Hindlimb muscle (tissue), 1 donor: ENCODE measurements at regions not wholly inside any gene's neighbourhood (a gene's known extent, or its start where the extent isn't known, plus 50 kb on each side); places are given as distances from the start of the nearest gene placed in this dataset.

Experiments used
- DNase-seq: peaks from one replicate; pipeline ENCODE4 v3.0.0-alpha.2; 2013

DNA sequence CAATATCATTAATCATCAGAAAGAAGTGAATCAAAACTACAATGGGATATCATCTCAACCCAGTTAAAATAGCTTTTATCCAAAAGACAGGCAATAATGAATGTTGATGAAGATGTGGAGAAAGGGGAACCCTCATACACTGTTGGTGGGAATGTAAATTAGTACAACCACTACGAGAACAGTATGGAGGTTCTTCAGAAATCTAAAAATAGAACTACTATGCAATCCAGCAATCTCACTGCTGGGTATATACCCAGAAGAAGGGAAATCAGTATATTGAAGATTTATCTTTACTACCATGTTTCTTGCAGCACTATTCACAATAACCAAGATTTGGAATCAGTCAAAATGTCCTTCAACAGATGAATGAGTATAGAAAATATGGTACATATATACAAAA is 189.8 kb downstream of the HHIPL2 start:
- no peak for DNase-seq

DNA sequence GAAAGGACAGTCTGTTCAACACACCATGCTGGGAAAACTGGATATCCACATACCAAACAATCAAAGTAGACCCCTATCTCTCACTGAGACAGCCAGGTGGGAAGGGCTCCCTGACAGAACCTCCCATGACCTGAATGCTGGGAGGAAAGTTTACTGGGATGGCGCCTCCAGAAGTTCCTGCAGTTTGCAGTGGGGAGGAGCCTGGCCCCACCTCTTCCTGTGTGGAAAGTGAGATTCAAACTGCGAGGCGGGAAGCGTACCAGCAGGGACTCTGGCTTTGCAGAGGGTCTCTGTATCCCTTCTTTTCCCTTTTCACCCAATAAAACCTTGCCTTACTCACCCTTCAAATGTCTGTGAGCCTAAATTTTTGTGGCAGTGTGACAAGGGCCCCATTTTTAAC is 190.7 kb downstream of the HHIPL2 start:
- no peak for DNase-seq

DNA sequence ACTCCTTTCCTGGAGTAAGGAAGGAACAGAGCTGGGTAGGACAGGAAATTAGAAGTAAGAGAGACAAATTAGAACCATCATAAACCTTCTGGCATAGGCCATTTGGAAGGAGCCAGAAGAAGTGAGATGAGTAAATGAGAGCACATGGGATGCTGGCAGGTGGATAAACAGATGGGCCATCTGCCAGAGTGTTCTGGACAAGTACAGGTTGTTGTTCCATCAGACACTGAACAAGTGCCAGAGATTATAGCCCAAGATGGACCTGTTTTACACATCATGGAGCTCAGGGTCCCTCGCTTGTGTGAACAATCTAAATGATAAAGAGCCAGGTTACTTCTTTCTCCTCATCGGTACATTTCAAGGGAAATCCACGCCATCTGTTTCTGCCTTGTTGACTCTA is 200.3 kb downstream of the HHIPL2 start:
- DNase-seq = no peak

DNA sequence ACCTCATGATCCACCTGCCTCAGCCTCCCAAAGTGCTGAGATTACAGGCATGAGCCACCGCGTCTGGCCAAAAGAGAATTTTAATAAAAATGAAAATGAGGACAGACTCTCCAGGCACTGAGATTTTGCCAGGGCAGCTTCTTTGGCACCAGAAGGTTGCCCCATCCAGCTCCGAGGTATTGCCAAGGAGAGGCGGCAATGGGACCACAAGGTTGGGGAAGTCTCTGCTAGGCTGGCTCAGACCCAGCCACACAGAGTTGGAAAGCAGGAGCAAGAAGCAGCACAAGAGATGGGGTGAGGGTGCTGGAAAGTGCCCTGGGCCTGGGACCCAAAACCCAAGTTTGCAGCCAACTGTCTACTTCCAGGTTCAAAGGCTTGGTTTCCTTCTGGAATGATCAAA is 200.9 kb downstream of the HHIPL2 start:
- DNase-seq = no peak

DNA sequence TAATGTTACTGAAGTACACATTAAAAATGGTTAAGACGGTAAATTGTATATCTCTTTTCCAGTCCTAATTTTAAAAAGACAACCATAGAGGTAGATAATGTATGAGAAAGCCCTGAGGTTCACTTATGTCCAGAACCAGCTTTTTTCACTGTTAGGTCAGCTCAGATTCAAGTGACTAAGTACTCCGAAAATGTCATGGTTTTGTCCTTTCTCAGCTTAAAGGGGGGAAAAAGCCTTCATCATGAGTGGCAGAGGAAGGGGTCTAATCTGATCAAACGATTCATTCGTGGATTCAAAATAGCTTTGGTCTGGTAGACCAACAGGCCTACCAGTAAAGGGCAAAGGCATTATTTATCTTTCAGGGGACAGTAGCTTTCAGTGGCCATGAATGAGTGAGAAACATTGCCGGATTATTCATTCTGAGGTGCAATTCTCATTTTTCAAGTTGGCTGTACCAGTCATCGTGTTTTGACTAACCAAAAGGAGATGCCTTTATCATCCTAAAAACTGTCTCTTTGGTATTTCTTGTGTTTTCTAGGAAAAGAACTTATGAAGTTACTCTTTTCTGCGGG is 208.4 kb downstream of the HHIPL2 start:
- no peak for DNase-seq

DNA sequence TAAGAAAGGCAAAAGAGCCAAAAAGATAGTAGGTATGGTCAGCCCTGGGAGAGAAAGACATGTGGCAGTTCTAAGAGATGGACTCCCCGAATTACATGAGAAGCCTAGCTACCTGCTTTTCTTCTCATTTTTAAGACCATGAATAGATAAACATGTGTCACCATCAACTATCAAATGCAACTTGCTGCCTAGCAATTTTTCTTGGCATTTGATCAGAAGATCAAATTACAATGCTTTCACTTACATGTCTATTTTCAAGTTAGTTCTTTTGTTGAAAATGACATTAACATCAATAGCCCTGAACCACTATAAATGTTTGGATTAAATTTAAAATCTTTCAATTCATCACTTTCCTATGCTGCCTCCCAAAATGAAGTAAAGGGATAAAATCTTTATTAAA is 212.3 kb downstream of the HHIPL2 start:
- DNase-seq = no peak

DNA sequence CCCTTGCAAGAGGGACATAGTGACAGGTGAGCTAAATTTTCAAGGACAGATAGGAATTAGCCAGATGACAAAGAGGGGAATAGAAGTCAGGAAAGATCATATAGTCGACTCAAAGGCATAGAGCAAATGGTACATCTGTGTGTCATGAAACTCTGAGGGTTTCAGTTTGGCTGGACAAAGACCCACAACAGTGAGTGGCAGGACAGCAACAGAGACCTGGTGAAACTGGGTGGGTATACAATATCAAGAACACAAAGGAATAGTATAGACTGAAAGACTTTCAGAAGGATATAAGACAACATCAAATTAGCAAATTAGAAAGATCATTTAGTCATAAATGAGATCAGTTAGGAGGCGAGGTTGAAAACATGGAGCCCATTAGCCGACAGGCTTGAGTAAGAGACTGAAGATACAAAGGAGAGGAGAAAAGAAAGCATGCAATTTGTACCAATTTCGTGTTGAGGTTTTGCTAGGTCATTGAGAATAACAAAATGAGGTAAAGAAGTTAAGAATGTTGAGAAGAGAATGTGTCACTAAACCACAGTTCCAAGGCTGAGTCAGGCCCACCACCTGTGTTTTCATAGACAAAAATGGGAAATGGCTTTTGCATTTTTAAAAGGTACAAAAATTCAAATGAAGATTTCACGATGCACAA is 213.8 kb downstream of the HHIPL2 start:
- no peak for DNase-seq

DNA sequence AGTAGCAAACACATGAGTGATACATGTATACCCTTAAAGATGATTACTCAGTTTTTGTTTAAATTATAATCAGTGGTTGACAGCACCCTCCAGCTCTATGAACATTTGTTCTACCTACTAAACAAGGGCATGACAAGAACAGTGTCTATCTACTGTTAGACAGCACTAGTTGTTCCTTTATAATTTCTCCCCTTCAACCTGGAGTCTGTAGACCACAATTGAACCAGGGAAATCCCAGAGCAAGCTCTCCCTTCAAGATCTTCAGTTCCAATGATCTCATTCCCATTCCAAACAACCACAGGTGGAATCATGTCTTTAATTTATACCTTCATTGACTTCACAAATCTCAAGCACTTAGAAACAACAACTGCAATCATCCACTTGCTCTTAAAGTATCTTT is 216.1 kb downstream of the HHIPL2 start:
- no peak for DNase-seq

DNA sequence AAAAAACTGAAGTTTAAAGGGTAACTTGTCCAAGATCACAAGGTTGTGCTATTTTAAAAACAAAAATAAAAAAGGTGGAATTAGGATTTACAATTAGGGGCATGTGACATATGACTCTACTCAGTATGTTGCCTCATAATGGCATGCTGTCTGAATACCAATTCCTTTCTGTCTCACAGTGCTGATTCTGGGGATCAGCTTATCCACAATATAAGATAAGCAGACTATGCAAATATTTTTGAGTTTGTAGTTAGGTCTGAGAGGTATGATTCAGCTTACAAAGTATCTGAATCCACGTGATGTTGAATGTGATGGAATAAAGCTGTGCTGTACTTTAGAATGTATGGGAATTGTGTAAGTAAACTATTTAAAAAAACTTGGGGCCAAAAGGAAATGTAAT is 216.6 kb downstream of the HHIPL2 start:
- DNase-seq = no peak

DNA sequence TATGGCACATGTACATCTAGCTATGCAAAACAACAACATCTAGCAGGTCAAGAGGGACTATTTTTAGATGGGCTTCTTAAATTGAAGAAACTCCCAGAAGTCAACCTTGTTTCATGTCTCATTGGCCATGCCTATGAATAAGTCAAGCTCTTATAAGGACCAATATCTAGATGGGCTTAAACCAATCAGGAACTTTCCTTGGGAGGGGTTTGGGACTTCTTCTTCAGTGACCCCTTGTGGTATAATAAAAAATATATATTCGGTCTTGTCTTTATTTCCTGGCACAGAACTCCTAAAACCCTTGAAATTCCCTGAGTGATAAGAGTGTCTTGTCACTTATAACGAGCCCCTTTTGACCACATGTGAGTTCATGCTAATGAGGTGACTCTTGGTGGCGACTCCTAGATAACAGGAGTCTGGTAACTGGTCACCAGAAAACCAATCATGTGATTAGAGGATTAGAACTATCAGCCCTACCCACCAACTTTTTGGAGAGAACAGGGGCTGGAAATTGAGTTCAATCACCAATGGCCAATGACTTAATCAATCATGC is 218.3 kb downstream of the HHIPL2 start:
- no peak for DNase-seq

DNA sequence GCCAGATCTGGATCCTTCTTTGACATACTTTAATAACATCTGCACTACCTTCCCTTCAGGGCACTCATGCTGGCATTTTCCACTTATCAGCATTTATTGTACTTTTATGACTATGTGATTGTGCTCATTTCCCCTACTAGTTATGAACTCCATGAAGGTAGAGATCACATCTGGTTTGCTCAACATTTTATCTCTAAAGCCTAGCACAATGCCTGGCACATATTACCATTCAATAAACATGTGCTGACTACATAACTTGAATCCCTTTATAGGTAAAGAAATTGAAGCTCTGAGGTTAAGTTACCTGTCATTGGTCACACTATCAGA is 221.2 kb downstream of the HHIPL2 start:
- no peak for DNase-seq

DNA sequence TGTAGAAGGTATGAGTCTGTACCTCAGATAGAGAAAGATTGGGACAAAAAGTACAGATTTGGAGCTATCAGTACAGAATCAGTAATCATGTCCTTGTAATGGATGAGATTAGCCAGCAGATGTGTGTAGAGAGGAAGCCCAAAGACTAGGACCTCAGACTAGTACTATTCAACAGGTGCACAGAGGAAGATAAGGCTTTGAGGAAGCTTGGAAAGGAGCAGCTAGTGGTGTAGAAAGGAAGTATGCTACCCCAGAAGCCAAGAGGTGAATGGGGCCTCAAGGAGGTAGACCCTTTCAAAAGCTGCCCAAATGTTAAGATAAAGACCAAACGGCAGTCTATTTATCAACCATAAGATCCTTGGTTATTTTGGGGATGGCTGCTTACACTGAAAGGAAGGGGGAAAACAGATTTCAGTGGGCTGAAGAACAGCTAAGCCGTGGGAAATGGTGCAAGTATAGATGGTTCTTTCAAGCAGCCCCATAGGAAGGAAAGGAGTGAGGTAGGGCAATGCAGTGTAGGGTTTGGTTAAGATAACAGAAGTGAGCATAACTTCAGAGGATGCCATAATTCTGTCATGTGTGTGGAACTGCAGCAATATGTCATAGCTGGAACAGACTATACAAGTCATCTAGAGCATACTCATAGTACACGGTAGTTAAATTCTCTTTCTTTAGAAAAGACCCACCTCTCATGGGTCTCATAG is 221.7 kb downstream of the HHIPL2 start:
- DNase-seq = no peak

DNA sequence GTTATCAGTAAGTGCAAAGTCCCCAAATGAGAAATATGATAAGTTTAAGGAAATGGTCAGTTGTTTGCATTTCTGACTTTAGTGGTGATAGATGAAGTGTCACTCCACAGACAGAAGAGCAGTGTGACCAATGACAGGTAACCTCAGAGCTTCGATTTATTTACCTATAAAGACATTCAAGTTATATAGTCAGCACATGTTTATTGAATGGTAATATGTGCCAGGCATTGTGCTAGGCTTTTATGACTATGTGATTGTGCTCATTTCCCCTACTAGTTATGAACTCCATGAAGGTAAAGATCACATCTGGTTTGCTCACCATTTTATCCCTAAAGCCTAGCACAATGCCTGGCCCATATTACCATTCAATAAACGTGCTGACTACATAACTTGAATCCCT is 222.4 kb downstream of the HHIPL2 start:
- DNase-seq = no peak

DNA sequence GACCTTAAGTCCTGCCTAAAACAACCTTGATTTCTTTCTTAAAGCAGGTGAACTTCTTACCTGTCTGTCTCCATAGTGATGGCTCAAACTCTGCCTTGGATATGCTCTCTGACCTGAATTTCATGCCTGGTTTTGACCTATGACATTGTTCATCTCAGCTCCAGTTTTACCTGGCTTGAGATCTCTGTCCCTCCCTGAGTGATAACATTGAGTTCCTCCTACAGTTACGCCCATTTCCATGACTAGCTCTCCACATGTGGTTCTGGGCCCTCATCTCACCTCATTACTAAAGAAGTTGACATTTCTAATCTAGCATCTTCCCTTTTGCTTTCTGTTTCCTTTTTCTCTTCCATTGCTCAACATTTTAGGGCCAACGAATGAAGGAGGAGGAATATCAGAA is 233.1 kb downstream of the HHIPL2 start:
- DNase-seq = no peak

DNA sequence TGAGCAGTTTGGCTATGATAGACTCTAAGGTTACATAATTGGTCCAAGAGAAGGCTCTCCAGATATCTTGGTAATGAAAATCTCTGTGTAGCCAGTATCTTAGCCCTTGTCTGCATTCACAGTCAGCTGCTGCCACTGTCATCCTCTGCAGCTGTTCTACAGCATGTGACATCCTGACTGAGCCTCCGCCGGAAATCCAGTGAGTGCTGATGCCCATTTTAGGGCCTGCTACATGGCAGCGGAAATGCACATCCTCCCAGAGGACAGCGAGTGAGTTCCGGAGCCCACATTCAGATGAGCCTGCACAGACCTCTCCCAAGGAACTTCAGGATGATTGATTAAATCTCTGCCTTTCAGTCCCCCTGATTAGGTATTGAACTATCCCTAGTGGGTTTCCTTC is 237.1 kb downstream of the HHIPL2 start:
- peak; percentile 52 for DNase-seq

DNA sequence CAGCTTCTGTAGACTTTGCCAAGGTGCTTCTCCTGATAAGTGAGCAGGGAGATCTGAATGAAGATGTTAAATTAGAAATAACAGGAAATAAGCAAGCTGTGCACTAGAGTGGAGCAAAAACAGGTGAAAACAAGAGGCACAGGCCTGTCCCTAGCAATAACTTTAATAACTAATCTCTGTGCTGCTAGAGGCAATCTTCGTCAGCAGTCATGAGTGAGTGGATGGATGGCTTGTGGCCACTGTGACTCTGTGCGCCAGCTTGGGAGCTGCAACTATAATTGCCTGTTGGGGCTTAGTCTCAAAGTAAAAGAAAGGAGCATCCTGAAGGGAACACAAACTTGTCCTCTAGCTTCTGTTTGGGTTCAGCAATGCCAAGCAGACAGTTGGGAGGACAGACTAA is 240.3 kb downstream of the HHIPL2 start:
- no peak for DNase-seq

DNA sequence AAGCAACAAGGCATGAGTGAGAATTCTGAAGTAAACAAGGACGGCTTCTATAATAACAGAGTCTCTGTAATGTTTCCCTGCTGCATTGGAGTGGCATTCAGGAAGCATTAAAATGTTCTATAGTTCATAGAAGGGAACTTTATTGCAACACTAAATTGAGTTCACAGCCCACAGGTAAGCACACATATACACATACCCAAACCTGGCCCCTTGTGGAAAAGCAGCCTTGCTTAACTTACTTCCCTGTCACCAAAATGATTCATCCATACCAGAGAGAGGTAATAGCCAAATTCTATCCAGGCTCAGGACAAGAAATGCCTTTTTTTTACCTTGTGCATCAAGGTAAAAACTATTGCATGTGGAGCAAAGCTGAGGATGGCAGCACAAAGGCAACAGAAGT is 241.4 kb downstream of the HHIPL2 start:
- DNase-seq = no peak

DNA sequence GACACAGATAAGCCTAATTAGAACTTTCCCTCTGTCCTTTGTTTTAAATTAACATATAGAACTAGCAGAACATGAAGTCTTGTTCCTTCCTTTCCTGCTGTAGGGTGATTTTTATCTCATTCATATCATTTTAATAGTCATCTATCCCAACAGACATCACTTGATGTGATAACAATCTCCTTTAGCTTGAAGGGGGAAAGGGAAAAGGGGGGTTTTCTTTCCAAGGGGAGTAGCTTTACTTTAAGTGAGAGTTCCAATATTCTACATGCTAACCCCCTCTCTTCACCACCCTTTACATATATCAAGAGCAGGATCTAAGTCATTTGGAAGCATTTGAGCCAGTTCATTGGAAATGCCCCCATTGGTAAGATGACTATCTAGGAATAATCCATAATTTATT is 241.9 kb downstream of the HHIPL2 start:
- no peak for DNase-seq

DNA sequence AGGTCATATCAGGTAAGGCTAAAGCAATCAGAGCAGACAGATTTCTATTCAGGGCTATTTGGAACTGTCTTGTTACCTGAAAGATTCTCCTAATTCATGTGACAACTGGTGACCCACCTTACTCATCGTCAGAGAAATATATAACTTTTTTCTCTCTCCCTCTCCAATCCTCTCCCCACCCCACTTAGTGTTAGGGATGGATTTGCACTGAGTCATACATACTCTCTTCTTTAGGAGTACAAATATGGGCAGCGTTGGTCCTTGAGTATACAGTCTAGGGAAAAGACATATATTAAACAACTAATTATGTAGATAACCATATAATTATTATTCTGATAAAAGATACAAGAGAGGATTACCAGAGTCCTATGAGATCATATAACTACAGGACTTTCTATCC is 246.3 kb downstream of the HHIPL2 start:
- no peak for DNase-seq

DNA sequence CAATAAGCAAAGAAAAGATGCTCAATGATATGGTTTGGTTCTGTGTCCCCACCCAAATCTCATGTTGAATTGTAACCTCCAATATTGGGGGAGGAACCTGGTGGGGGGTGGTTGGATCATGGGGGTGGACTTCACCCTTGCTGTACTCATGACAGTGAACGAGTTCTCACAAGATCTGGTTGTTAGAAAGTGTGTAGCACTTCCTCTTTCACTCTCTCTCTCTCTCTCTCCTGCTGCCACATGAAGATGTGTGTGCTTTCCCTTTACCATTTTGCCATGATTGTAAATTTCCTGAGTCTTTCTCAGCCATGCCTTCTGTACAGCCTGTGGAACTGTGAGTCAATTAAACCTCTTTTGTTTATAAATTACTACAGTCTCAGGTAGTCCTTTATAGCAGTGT is 248.4 kb downstream of the HHIPL2 start:
- DNase-seq = no peak

DNA sequence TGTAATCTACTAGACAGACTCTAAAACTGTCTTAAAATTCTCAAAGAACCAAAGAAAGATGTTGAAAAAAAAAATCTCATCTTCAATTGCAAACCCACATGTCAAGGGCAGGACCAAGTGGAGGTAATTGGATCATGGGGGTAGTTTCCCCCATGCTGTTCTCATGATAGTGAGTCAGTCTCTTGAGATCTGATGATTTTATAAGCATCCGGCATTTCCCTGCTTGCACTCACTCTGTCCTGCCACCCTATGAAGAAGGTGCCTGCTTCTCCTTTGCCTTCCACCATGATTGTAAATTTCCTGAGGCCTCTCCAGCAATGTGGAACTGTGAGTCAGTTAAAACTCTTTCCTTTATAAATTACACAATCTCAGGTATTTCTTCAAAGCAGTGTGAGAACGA is 257.0 kb downstream of the HHIPL2 start:
- DNase-seq = no peak

DNA sequence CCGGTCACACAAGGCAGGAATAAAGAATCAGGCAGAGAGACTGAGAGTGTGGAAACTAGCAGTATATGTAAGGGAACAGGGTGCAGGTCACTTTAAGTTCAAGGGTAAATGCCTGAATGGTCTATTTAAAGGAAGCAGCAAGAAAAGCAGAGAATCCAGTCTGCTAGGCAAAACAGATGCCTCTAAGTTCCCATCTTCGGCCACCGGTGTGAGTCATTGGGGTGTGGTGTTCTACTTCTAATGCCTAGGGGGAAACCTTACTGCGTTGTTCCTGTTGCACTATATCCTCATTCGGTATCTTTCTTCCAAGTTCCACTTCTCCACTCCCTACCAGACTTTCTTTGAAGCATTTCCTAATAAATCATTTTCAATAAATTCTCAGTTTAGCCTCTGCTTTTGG is 259.9 kb downstream of the HHIPL2 start:
- DNase-seq = no peak

DNA sequence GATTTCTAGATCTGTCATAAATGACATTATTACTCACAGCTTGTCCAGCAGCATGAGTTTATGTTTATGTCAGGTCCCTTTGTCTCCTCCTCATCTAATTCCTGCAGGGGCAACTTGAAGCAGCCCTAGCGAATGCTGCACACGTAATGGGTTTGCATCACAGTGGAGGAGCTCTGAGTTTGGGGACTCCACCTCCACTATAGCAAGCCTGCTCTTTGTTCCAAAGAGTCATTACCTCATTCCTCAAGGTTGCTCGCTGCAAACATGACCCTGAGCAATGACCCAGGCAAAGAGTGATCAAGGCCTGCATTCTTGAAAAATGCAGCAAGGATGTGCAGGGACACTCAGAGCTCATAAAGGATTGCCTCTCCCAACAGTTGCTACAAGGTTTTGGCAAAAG is 261.9 kb downstream of the HHIPL2 start:
- no peak for DNase-seq

DNA sequence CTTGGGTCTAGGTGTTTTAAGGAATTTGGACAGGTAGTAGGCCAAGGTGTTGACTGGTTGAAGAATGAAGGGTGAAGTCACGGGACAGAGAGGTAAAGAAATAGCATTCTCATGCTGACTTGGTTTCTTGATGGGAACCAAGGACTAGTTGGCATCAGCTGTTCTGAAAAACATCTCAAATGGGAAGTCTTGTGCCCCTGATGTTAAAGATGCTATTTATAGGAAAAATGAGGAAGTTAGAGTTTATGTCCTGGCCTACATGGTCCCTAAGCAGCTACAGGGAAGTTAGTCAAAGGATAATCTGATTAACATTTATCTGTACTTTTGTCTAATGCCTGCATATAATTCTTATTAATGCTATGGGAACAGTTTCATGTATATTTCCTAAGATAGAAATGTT is 262.4 kb downstream of the HHIPL2 start:
- DNase-seq = no peak
